Activated T-cell treated with anti-CD3 and anti-CD28 coated beads for 4 hours (primary cell): ENCODE measurements at regions not wholly inside any gene's neighbourhood (a gene's known extent, or its start where the extent isn't known, plus 50 kb on each side); places are given as distances from the start of the nearest gene placed in this dataset.
"Not testable (repeated sequence)": the region's sequence is repeated elsewhere in the genome, so short reads cannot be mapped to it uniquely, and the experiment has no call there.

Experiments used
- DNase-seq: peaks from one replicate; pipeline ENCODE4 v3.0.0-alpha.2; 2020

DNA sequence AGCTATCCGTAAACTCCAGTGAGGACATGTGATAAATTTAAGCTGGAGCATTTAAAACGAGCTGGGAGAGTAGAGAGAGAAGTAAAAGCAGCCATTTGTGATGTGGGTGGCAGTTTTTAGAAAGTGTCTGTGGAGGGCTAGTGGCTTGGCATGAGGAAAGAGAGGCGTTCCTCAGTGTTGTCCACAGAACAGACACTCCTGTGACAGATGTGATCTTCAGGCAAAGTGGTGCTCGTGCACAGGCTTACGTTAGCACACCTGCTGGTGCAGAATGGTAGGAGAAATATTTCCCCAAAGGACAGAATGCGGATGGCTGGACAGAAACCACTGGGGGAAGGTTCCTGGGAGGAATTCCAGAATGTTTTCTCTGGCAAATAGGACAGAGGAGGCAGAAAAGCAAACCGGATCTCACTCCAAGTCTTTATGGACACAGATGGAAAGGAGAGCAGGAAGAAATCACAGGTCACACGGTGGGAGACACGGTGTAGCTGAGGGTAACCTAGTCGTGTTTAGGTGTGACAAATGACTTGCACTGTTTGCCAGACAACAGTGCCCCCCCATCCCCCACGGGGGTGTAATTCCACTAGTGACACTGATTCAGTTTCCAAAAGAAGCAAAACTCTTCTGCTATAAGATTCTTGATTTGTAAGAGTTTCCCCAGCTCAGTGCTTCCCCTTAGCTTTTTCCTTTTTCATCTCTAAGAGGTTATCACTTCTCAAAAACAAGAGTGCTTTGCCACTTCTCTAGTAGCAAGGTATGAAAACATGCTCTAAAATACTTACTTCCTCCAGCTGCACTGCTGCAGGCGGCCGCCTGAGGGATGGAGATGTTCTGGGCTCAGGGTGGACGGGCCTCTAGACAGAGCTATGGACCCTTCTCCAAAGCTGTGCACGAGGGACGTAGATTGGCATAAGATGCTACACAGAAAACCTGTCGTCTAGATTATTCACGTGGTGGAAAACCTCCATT, 293.2 kb downstream of the QKI start:
- no peak for DNase-seq

DNA sequence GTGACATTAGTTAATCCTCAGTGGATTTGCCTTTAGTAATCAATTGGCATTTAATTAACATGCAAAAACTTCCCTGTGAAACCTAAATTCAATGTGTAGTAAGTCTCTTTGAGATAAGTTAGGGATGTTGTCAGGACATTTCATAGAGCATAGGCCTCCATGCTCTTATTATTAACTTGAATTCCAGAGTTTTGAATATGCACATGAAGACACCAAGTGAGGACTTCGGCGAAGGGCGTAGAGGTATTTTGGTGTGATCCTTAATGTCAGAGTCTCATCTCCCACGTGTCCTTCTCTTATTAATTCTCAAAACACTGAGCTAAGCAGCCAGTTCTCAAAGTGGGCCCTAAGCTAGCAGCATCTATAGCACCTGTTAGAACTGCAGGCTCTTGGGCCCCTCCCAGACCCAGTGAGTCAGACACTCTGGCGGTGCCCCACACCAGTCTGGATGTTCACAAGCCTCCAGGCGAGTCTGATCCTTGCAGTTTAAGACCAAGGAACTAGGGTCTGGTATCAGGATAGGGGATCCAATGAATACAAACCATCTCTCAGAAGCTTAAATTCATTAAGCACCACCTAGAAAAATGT, 292.1 kb downstream of the QKI start:
- DNase-seq, result no peak

DNA sequence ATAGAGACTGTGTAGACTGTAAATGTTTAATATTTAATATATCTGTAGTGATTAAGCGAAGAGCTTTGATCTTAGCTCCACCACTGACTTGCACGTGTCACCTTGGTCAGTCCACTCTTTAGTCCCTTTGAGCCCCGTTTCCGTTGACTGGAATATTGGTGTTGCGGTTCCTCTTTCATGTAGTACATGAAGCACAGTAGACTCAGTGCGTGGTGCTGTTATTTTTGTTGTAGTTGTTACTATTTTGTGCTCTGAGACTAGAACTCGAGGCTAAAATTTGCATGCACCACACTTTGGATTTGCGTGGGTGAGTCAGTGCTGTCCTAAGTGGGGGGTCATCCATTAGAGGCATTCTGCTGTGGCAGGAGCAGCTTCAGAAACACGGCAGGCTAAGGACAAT, 291.4 kb downstream of the QKI start:
- DNase-seq, result no peak

DNA sequence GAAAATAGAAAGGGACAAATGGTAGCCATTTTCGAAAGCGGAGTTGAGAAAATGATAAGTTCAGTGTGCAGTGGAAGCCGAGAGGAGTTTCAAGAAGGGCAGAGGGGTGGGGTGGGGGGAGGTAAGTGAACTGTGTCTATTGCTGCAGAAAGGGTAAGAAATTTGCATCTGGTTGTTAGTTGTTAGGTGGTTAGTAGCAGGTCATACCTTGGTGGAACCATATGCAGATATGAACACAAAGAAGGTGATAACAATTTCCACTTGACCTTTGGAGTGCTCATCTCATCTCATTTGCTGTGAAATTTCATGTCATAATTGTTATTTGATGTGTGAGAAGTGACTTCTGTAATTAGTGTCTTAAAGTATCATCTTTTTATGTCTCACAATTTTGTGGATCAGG, 288.2 kb downstream of the QKI start:
- no peak for DNase-seq

DNA sequence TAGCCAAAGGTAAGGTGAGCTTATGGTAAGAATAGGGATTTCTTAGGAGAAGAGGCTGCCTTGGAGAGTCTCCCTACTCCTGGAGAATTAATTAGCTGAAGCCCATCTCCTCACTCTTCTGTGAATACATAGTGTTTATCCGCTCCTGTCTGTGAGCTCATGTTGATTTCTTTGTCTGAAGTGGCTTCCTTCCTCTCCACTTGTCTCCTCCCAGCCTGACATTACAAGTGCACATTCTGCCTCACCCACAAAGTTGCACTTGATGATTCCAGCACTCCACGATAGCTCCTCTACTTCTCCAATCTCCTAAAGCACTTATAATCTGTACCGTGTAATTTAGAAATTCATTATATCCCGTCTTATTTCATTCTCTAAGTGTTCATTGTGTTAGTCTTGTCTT, 287.2 kb downstream of the QKI start:
- no peak for DNase-seq

DNA sequence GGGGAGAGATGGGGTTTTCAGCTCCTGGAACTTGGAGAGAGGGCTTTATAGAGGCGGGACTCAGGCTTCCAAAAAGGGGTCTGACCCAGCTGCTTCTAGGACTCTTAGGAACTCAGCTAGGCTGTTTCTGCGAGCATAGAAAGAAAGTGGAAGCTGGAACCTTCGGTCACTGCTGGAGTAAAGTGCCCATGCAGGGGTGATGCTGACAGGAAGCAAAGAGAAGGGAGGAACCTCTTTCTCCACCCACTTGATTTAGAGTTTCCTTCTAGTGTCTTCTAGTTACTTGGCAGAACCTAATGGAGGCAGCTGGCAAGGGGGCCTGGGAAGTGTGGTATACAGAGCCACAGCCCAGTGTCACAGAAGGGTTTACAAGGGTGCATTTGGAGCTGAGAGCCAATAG, 283.6 kb downstream of the QKI start:
- DNase-seq, result no peak

DNA sequence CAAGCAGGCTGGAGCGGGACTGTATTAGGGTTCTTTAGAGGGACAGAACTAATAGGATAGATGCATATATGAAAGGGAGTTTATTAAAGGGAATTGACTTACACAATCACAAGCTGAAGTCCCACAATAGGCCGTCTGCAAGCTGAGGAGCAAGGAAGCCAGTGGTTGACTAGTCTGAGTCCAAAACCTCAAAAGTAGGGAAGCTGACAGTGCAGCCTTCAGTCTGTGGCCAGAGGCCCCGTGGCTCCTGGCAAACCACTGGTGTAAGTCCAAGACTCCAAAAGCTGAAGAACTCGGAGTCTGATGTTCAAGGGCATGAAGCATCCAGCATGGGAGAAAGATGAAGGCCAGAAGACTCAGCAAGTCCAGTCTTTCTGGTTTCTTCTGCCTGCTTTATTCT, 281.8 kb downstream of the QKI start:
- not testable (repeated sequence) for DNase-seq

DNA sequence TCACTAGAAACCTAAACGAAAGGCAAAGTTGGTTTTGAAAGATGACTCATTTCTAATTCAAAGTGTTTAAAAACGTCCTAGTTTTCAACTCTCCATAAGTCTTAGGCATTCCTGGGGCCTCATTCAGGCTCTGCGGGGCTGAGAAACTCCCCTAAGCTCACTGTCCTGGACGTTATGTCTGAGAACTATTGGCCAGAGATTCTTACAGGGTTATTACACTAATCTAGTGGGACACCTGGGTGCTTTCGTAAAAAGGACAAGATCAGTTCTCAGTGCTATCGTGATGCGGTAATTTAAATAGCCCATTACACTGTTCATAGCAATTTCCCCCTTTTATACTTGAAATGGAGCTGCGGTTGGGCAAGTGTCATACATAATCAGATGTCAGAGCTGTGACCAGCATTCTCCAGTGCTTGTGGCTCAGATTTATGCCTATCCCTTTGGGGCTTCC, 280.9 kb downstream of the QKI start:
- no peak for DNase-seq

DNA sequence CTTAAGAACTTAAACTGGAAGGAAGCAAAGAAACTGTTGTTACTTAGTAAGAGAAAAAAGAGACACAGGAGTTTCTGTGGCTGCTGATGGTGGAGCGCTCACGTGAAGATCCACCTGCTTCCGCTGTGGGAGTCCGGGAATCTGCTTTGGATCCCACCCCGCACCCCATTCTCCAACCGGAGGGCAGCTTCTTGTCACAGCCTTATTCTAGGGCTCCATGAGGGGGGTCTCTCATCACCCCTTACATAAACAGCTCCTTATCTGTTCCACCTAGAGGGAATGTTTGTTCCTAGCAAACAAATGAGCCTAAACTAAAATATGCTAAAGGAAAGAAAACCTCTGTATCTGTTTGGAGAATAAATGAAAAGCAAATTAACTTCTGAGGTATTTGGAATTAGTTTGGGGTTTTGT, 280.5 kb downstream of the QKI start:
- DNase-seq, result no peak

DNA sequence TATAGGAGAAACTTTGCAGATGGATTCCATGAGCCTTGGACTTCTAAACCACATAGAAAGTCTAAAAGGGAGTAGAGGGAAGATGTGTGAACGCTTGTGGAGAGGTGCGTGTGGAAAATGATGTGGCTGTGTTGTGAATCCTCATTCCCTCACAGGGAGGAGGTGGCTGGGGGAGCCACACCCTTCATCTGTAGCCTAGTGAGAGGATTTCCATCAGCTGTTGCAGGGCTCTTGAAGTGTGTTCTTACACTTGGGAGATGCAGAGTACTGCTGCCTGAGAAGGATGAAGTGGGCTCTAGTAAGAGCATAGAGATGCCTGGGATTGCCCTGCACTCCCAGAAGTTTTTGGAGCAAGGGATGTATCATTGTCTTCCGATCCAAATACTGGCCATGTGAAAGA, 279.6 kb downstream of the QKI start:
- no peak for DNase-seq

DNA sequence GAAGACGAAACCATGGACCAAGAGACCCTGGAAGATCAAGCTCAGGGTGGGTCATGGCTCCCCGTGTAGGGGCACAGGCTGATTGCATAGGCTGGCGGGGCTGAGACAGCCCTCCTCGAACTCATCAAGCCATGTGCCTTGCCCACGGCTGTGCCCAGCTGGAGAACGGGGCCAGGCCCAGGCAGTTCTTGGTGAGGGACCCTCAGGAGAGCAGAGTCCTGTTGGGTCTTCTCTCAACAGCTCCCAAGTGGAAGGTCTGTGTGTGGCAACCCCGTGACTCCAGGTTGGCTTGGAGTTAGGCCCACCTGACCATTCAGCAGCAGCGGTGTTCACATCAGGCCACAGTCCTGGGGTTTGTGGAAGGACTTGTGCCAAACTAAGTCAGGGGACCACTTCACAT, 276.5 kb downstream of the QKI start:
- no peak for DNase-seq

DNA sequence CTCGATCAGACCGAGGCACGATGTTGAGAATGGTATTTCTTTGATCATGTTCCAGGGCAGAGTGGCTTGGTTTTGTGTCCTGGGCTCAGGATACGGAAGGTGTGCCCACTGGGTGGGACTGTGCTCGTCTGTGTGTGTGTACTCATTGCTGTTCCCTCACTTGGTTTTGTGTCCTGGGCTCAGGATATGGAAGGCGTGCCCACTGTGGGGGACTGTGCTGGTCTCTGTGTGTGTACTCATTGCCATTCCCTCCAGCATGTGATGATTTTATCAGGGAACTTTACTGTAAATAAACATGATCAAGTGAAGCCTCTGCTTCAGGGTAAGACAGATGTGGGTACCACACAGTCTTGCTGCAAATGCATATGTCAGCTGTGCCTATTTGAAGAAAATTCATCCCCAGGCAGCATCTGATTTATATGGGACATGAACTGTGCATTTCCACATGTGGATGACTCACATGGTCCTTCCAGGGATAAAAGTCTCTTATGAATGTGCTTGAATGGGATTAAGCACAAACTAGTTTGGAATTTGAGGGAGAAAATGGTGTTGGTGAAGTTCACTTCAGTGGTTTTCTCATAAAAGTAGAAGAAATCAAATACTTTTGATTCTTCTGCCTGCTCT, 274.3 kb downstream of the QKI start:
- no peak for DNase-seq

DNA sequence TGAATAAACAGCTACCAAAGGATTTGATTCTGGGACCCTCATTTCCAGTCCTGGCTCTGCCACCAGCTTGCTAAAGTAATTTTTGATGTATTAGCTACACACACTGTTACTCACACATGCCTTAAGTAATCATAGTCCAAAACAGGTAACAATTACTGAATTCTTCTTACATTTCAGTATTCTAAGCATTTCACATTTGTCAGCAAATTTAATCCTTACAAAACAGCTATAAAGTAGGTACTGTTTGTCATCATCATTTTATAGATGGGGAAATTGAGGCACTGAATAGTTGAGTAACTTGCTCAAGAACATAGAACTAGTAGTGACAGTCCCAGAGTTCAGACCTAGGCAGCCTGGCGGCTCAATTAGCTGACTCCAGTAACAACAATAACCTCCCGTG, 272.6 kb downstream of the QKI start:
- no peak for DNase-seq

DNA sequence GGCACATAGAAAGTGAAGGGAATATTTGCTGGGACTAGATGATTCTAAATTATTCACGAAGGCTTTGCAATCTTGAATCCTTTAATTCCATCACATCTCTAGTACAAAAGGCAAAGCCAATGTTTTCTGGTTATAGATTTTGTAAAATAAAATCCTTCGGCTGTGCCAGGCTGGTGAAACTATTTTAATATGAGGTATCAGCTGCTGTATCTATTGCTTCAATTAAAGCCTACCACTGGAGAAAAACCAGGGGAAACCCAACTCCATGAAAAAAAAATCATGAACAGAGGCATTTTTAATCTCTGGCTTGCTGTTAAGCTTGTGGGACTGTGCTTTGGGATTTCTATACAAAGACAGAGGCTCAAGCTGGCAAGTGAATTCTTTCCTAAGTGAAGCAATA, 271.8 kb downstream of the QKI start:
- DNase-seq, result no peak

DNA sequence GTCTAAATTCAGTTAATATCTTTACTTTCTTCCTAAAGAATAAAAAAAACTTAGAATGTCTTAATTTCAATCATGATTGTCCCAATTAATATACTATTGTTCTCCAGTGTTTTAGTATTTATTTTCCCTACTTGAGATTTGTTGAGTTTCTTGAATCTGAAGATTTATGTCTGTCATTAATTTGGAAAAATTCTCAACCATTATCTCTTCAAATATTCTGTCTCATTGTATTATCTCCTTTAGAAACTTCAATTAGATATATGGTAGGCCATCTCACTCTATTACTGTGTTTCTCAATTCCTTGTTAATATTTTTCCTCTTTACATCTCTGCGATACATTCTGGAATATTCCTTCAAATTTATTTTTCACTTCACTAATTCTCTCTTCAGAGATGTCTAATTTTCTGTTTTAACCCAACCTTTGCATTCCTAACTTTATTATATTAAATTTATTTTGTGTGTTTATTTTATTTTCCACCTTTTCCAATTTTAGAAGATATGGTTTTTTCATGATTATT, 268.6 kb downstream of the QKI start:
- DNase-seq, result no peak

DNA sequence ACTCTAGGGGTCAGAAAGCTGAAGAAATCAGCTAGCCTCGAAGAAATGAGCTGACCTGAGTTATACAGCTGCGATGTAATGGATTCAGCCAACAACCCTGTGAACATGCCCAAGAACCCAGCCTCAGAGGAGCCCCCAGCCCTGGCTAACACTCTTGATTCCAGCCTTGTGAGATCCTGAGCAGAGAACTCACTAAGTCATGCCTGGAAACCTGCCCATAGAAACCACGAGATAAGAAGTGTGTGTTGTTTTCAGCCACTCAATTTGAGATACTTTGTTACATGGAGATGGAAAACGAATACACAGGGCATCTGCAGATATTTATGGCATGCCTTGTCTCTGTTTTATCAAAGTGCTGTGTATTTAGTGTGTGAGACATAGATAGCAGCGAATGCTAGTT, 265.2 kb downstream of the QKI start:
- DNase-seq, result no peak

DNA sequence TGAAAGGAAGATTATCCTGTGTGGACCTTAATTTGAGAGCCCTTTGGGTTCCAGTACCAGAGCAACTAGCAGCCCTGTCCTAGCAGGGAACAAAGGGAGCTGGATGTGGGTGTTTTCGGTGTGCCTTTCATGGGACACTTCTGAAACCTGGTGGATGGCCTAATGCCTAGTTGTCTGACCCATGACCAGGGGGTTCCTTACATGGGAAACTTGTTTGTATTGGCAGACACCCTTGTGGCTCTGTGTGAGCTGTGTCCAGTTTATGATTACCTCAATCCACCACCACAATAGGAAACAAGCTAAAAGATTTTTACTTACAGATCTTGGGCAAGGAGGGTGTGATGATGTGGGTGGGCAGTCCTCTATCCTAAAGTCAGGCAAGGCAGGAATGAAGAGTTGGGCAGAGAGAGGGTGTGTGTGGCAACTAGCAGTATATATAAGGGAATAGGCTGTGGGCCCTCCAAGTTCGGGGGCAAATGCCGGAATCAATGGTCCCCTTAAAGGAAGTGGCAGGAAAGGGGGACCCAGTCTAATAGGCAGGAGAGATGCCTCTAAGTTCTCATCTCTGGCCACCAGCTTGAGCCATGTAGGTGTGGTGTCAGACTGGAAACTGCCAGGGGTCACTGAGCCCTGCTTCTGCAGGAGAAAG, 264.6 kb downstream of the QKI start:
- no peak for DNase-seq

DNA sequence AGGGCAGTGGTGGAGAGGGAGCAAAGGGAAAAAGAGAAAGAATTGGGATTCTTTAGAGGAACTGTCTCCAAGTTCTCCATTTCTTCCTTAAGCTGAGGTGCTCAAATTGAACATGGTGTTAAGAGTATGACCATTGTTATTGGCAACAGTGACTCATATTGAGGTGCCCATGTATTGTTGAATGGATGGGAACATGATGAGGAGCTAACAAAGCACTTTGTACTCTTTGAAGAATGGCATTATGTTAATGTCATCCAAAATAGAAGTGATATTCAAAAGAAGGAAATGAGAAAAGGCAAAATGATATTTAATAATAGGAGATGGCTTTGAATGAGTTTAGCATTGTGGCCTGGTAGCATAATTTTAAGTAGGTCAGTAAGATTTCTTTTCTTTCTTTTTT, 261.1 kb downstream of the QKI start:
- DNase-seq, result no peak

DNA sequence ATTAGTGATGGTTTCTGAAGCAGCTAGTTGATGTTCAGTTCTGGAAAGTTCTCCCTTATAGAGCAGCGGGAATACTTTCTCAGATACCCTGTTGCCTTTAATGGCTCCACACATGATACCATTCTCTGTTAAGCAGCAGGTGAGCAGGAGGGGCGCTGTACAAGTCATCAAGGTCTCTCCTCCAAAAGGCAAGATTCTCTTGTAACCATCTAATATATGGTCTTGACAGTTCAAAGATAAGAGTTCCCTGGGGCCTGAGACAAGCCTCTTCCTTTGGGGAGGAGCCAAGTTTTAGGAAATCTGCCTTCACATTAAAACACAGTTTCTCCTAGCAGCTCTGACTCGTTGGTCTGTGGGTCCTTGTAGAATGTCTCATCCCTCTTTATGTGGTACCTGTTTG, 258.2 kb downstream of the QKI start:
- no peak for DNase-seq

DNA sequence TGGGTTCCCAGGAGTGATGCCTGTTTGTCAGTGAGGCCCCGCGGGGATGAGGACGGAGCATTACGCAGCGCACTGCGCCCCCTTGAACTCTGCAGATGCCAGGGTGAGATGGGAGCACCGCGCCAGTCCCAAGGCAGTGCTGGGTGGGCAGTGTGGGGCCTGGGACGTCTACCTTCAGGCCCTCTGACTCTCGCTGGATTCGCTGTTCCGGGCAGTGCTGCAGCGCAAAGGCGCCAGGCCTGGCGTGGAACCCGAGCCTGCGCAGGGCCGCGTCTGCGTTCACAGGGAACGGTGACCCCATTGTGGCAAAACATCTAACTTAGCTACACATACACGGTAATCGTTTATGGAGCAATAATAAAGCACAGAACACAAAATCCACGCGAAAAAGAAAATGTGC, 257.3 kb downstream of the QKI start:
- no peak for DNase-seq

DNA sequence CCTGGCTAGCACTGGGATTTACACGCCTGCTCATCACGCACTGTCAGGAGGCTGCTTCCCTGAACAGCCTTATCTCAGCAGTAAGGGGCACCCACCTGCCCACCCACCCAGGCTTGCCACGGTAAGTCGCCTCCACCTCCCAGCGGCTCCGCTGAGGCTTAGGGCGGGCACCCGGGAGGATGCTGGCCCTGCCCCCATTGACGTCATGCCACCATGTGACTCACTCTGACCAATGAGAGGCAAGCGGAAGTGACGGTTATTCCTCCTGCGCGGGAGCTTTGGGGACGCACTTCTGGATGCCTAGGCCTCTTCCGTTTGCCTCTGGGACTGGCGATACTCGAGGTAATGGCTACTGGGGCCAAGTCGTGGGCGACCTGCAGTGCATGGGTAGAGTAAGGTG, 256.8 kb downstream of the QKI start:
- no peak for DNase-seq

DNA sequence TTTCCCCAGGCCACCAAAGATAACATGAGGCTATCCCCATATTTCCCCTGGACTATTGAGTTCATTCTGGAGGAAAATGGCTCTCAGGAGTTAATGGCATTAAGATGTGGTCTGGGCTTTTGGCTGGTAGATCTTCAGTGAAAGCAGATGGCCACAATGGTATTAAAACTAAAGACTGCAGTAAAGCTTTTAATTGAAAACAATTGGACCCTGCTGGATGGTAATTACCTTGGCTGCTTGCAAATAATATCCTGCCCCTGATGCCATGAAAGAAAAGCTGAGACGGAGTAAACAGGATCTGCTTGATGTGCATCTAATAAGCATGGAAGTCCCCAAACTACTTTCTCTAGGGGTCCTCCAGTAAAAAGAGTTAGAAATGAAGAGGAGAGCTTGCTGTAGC, 255.8 kb downstream of the QKI start:
- DNase-seq, result no peak

DNA sequence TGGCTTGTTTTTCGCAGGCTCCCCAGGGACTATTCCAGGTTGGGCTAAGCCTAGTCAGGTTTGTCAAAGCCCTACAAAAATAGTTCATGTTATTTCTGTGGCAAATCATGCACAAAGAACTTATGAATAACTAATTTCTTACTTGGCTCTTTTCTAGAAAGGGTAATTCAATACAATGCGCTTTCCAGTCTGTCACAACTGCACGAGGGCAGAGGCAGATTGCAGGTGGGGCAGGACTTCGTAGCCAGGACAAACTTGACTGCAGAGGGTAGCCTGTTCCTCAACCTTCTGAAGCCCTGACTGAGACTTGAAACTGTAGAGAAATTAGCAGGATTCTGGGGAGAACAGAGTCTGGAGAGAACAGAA, 253.5 kb downstream of the QKI start:
- DNase-seq, result no peak
